NCI-H1436 treated with DMSO at 0.1 percent for 48 hours (cell line): ENCODE measurements at regions not wholly inside any gene's neighbourhood (a gene's known extent, or its start where the extent isn't known, plus 50 kb on each side); places are given as distances from the start of the nearest gene placed in this dataset.

Experiments
- DNase-seq: peaks from one replicate; lab custom pipeline; 2025; lab: John Stamatoyannopoulos, UW

DNA sequence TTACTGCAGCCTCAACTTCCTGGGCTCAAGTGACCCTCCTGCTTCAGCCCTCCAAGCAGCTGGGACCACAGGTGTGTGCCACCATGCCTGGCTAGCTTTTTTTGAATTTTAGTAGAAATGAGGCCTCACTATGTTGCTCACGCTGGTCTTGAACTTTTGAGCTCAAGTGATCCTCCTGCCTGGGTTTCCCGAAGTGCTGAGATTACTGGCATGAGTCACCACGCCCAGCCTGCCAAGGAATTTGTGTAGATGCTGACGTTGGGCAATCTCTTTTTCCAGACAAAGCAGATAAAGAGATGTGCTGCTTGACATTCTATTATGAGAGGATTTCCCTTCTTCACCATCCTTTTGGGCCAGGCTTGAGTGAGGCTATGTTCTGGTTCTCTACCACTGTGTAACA is 254.5 kb upstream of the RPS6KA3 start:
- no peak for DNase-seq

GRCh38 chrX:20519826-20520225 is 253.1 kb upstream of the RPS6KA3 start:
- DNase-seq, result no peak

DNA sequence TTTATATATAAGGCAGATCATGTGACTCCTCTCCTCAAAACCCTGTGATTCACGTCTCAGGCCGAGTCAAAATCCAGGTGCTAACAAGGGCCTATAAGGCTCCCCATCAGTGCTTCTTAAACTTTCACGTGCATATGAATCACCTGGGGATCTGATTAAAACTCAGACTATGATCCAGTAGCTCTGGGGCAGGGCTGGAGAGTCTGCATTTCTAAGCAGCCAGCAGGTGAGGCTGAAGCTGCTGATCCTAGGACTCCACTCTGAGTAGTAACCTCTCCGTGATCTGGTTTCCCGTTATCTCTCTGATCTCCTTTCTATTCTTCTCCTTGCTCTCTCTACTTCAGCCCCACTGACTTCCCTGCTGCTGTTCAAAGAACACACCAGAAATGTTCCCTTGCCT is 252.4 kb upstream of the RPS6KA3 start:
- DNase-seq, result no peak

DNA sequence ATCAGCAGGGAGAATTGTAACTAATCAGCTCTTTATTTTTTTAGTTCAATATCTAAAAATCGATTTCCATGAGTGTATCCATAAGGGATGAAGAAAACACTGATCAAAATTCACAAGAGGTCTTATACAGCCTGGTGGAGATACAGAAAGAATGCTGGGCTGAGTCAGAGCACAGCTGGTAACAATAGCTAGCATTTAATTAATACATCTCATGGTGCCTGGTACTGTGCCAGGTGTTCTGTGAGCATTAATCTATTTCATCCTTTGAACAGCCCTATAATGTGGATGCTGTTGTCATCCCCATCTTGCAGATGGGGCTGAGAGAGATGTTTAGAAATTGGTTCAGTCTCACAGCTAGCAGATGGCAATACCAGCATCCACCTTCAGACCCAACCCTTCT is 250.9 kb upstream of the RPS6KA3 start:
- DNase-seq, result no peak

GRCh38 chrX:20515841-20516461 is 249.2 kb upstream of the RPS6KA3 start:
- DNase-seq, result no peak

- no peak for DNase-seq
Observed at GRCh38 chrX:20514358-20514757, 247.6 kb upstream of the RPS6KA3 start.

- DNase-seq, result no peak
Observed at GRCh38 chrX:20513185-20513584, 246.5 kb upstream of the RPS6KA3 start.

- DNase-seq, result no peak
Observed at GRCh38 chrX:20511792-20512191, 245.1 kb upstream of the RPS6KA3 start.

DNA sequence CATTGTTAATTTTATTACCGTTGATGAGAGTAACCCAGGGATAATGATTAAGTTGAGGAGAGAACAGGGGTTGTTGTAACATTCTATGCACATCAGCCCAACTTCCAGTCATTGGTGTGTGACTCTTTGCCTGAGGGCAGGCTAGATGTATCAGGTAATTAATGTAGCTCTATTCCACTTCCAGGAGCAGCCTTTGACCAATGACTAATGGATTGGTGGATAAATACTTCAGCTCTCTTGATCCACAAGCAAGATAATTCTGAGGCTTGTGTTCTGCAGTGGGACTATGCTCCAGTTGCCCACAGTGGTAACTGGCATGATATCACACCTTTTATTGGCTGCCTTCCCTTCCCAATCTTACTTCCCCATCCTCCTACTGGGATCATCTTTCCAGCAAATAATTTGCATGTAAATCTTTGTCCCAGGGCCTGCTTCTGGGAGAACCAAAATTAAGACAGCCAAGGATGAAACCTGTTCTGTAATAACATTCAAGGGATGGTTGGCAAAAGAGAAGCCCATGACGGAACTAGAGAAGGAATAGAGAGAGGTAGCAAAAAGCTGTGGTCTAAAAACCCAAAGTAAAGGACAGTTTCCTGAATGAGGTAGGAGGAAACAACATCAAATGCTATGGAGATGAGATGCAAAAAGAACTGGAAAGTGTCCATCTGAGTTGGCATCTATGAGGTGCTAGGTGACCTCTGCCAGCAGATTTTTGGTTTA is 241.4 kb upstream of the RPS6KA3 start:
- DNase-seq, result no peak

GRCh38 chrX:20506739-20507138 is 240.0 kb upstream of the RPS6KA3 start:
- no peak for DNase-seq

DNA sequence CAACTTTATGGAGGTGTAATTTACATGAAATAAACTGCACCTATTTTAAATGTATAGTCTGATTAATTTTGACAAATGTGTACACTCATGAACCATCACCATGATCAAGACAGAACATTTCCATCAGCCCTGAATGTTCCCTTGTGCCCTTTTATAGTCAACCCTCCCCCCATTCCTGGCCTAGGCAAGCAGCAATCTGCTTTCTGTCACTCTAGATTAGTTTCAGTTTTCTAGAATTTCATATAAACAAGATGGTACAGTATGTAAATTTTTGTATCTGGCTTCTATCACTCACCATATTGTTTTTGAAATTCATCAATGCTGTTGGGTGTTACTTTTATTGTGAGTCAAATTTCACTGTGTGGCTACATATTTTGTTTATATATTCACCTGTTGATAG is 234.2 kb upstream of the RPS6KA3 start:
- DNase-seq, result no peak

- DNase-seq, result no peak
Observed at GRCh38 chrX:20500171-20500865, 233.6 kb upstream of the RPS6KA3 start.

- DNase-seq, result no peak
Observed at GRCh38 chrX:20499763-20500162, 233.1 kb upstream of the RPS6KA3 start.

- no peak for DNase-seq
Observed at GRCh38 chrX:20498851-20499635, 232.3 kb upstream of the RPS6KA3 start.

- no peak for DNase-seq
Observed at GRCh38 chrX:20495575-20495974, 228.9 kb upstream of the RPS6KA3 start.

GRCh38 chrX:20488473-20488872 is 221.8 kb upstream of the RPS6KA3 start:
- DNase-seq, result no peak

GRCh38 chrX:20487227-20487626 is 220.5 kb upstream of the RPS6KA3 start:
- DNase-seq, result no peak

DNA sequence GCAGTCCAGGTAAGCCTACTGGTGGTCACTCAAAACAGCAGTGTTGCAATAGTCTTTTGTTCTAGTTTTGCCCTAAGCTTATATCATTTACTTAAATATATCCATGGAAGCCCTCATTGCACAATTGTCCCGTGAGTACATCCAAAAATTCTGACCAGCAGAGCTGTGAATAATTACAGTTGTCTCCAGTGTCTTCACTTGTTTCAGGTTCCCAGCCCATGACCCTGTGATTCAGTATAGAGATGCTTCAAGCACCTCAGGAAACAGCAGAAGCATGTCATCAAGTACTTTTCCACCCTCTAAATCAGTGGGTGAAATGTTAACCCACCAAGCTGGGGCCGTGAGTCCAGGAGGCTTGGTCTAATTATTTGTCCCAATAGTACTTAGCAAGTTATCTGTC is 214.9 kb upstream of the RPS6KA3 start:
- no peak for DNase-seq

DNA sequence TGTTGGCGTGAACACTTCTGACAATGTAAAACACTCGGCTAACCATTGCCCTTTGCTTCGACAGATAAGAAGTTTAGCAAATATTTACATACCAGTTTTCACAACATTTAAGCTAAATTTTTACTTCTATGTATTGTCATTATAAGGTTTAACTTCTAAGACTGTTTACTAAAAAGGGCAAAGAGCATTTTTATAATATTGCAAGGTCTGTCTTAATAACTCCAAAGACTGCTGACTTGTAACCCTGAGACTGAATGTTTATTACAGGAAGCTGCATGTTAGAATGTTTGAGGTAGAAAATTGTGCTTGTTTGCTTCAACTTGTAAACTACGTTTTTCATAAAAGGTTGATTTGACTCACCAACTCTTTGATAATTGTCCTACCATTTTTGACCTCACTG is 213.2 kb upstream of the RPS6KA3 start:
- no peak for DNase-seq

DNA sequence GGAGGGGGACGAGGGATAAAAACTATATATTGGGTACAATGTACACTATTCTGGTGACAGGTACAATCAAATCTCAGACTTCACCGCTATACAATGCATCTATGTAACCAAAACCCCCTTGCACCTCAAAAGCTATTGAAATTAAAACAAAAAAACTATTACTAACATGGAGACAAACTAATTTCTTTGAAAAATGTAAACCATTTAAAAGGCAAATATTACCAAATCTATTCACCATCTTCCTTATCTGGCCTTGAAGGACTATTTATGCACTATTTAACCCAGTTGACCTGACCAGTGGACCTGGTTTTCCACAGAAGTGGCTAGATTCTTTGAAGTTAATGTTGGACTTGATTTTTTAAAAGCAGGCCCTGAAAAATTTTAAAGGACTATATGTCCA is 212.3 kb upstream of the RPS6KA3 start:
- DNase-seq, result no peak

- DNase-seq, result peak; percentile 88
Observed at GRCh38 chrX:20477836-20478524, 211.3 kb upstream of the RPS6KA3 start.

DNA sequence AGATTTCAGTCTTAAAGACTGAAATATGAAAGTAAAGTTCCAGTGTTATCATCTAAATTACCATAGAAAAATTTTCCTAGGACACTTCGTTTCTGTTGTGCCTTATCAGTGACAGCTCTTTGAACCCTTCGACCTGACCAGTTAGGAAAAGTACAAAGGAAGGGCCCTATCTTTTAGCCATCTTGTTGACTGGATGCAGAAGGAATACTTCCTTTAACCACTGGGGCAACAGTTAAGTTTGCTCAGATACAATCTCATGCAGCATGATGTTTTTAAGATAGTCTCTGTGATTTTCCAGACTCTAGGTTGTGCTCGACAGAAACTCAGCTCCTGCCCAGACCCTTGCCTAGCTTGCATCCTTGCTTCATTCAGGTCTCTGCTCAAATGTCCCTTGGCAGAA is 210.5 kb upstream of the RPS6KA3 start:
- no peak for DNase-seq
